Spinal cord (tissue), 9 donors: ENCODE measurements at regions not wholly inside any gene's neighbourhood (a gene's known extent, or its start where the extent isn't known, plus 50 kb on each side); places are given as distances from the start of the nearest gene placed in this dataset.
A peak's percentile ranks its signal among the peaks of the same experiment; 100 is the strongest.
"Not testable (repeated sequence)": the region's sequence is repeated elsewhere in the genome, so short reads cannot be mapped to it uniquely, and the experiment has no call there.

Experiments
- DNase-seq, 6 donors: peaks; one replicate each; pipeline versions ENCODE4 v3.0.0 to v3.0.0-alpha.2; 2013 to 2015; ENCODE audit warnings: low spot score in 6 of 6, low read depth in 4 of 6
- H3K27ac ChIP-seq: one replicate; pipeline ENCODE4 v1.5.1; 2013; ENCODE audit warnings: low read depth, low read length, control low read depth
- H3K27me3 ChIP-seq: one replicate; pipeline ENCODE4 v1.6.1; 2013; ENCODE audit warnings: low read length; ENCODE audit not compliant: control insufficient read depth, insufficient read depth
- H3K36me3 ChIP-seq: one replicate; pipeline ENCODE4 v1.6.1; 2013; ENCODE audit warnings: low read length; ENCODE audit not compliant: control insufficient read depth, insufficient read depth
- H3K4me1 ChIP-seq: one replicate; pipeline ENCODE4 v1.6.1; 2013; ENCODE audit warnings: low read length; ENCODE audit not compliant: control insufficient read depth, insufficient read depth
- H3K4me3 ChIP-seq: one replicate; pipeline ENCODE4 v1.5.1; 2013; ENCODE audit warnings: low read depth, low read length, control low read depth
- H3K9me3 ChIP-seq: one replicate; pipeline ENCODE4 v1.6.1; 2013; ENCODE audit warnings: low read length; ENCODE audit not compliant: control insufficient read depth, insufficient read depth
- WGBS: methylation state at CpG from one replicate; pipeline ENCODE4 v1.1.5; 2013; ENCODE audit warnings: missing lambda C conversion rate; ENCODE audit not compliant: insufficient coverage; 5-methylcytosine and 5-hydroxymethylcytosine counted together
- donor health status: healthy.

DNA sequence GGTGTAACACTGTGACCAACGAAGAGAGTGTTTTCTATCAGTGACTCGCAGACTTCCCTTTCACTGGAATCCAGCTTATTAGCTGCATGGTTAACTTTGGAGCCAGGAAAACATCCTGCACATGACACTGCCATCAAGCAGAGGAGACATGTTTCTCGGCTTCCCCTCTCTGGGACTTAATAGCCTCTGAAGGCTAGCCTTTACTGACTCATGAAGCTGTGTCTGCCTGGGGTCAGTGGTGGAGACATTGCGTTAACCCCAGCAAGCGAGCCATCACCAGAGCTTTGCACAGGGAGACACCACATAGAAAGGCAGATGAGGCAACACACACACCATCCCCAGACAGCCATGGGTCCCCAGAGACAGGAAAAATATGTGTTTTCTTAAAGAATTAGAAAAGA, 126.9 kb upstream of the PRICKLE1 start:
- Histone ChIP-seq H3K27ac (no peak overlapping the region), H3K36me3 (no peaks in the 10 kb centered on the region), H3K27me3 (no peaks in the 10 kb centered on the region), H3K9me3 (no peaks in the 10 kb centered on the region), H3K4me3 (no peak overlapping the region), H3K4me1 (no peaks in the 10 kb centered on the region)
- WGBS = 71% methylated on average over 2 of the region's 5 CpGs
- no peak for DNase-seq

DNA sequence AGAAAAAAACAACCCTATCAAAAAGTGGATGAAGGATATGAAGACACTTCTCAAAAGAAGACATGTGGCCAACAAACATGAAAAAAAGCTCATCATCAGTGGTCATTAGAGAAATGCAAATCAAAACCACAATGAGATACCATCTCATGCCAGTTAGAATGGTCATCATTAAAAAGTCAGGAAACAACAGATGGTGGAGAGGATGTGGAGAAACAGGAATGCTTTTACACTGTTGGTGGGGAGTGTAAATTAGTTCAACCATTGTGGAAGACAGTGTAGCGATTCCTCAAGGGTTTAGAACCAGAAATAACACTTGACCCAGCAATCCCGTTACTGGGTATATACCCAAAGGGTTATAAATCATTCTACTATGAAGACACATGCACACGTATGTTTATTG, 124.0 kb upstream of the PRICKLE1 start:
- not testable (repeated sequence) for H3K4me1 ChIP-seq, DNase-seq, H3K27ac ChIP-seq, H3K9me3 ChIP-seq, H3K27me3 ChIP-seq, H3K4me3 ChIP-seq, H3K36me3 ChIP-seq
- no CpG with 5 or more reads among the region's 3 CpGs for WGBS

DNA sequence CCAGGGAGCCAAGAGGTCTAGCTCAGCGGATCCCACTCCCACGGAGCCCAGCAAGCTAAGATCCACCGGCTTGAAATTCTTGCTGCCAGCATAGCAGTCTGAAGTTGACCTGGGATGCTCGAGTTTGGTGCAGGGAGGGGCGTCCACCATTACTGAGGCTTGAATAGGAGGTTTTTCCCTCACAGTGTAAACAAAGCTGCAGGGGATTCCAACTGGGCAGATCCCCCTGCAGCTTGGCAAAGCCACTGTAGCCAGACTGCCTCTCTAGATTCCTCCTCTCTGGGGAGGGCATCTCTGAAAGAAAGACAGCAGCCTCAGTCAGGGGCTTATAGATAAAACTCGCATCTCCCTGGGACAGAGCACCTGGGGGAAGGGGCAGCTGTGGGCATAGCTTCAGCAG, 118.8 kb upstream of the PRICKLE1 start:
- 23% methylated on average over 4 of the region's 6 CpGs for WGBS
- DNase-seq, H3K27ac ChIP-seq, H3K36me3 ChIP-seq, H3K27me3 ChIP-seq, H3K4me3 ChIP-seq, H3K9me3 ChIP-seq: not testable (repeated sequence)
- H3K4me1 ChIP-seq = peaks cover 13% of the 10 kb centered on the region

GRCh38 chr12:42707312-42708226, 118.0 kb upstream of the PRICKLE1 start:
- H3K9me3 ChIP-seq = no peaks in the 10 kb centered on the region
- no peak for DNase-seq
- H3K36me3 ChIP-seq = no peaks in the 10 kb centered on the region
- no peak overlapping the region for H3K27ac ChIP-seq
- peaks cover 13% of the 10 kb centered on the region for H3K4me1 ChIP-seq
- no peak overlapping the region for H3K4me3 ChIP-seq
- H3K27me3 ChIP-seq = no peaks in the 10 kb centered on the region
- 70% methylated on average over 9 of the region's 11 CpGs for WGBS

GRCh38 chr12:42706321-42706720, 116.8 kb upstream of the PRICKLE1 start:
- Histone ChIP-seq H3K4me1 (peaks cover 13% of the 10 kb centered on the region), H3K27me3 (no peaks in the 10 kb centered on the region), H3K36me3 (no peaks in the 10 kb centered on the region), H3K4me3 (no peak overlapping the region), H3K27ac (peak overlapping the region; percentile 11), H3K9me3 (no peaks in the 10 kb centered on the region)
- no CpG with 5 or more reads among the region's 1 CpG for WGBS
- DNase-seq = no peak

GRCh38 chr12:42705863-42706262, 116.3 kb upstream of the PRICKLE1 start:
- H3K4me3 ChIP-seq = no peak overlapping the region
- peak; percentile 17 to 89 (median 56) for DNase-seq
- peak overlapping the region; percentile 11 for H3K27ac ChIP-seq
- peaks cover 13% of the 10 kb centered on the region for H3K4me1 ChIP-seq
- H3K27me3 ChIP-seq = no peaks in the 10 kb centered on the region
- no peaks in the 10 kb centered on the region for H3K9me3 ChIP-seq
- WGBS = 8% methylated on average over 3 of the region's 4 CpGs
- H3K36me3 ChIP-seq = no peaks in the 10 kb centered on the region

GRCh38 chr12:42704810-42705401, 115.4 kb upstream of the PRICKLE1 start:
- Histone ChIP-seq H3K36me3 (no peaks in the 10 kb centered on the region), H3K27me3 (no peaks in the 10 kb centered on the region), H3K9me3 (no peaks in the 10 kb centered on the region), H3K4me1 (peaks cover 13% of the 10 kb centered on the region), H3K4me3 (no peak overlapping the region), H3K27ac (no peak overlapping the region)
- WGBS = 43% methylated on average over 1 of the region's 2 CpGs
- no peak for DNase-seq

DNA sequence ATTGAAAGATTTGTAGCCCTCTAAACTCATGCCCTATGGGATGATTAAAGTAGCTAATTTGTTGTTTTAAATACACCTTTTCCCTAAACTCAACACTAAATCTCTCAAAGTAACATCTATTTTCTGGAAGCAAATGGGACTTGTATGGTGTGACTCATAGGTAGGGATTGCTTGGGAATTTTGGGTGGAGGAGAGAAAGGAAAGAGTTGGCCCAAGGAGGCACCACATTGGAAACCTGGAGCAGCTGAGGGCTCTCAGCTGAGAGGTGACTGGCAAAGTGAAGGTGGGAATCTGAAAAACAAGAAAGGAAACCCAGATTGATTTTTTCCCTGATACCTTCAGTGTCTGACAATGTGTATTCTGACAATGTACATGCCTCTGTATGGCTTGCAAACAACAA, 114.8 kb upstream of the PRICKLE1 start:
- Histone ChIP-seq H3K27ac (no peak overlapping the region), H3K27me3 (no peaks in the 10 kb centered on the region), H3K4me3 (no peak overlapping the region), H3K9me3 (no peaks in the 10 kb centered on the region), H3K4me1 (peaks cover 13% of the 10 kb centered on the region), H3K36me3 (no peaks in the 10 kb centered on the region)
- no peak for DNase-seq

GRCh38 chr12:42701084-42701483, 111.5 kb upstream of the PRICKLE1 start:
- Histone ChIP-seq H3K9me3 (no peaks in the 10 kb centered on the region), H3K36me3 (no peaks in the 10 kb centered on the region), H3K27ac (no peak overlapping the region), H3K4me3 (no peak overlapping the region), H3K4me1 (peaks cover 4% of the 10 kb centered on the region), H3K27me3 (no peaks in the 10 kb centered on the region)
- WGBS = 78% methylated on average over 1 of the region's 3 CpGs
- DNase-seq = no peak

DNA sequence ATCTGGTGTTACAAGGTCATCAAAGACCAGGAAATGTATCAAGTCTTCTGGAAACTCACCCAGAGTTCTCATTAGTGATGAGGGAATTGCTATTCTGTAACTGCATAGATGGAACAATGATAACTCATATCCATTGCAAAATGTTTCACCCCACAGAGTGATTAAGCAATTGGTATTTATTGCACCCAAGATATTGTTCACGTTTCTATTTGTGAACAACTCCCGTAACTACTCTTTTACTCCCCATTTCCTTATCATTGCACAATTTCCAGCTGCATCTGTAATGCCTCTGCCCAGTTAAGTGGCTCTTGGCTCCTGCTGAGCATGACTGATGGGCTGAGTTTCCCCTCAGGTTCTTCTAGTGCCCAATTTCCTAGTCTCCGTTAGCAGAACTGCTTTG, 108.7 kb upstream of the PRICKLE1 start:
- Histone ChIP-seq H3K36me3 (no peaks in the 10 kb centered on the region), H3K27ac (no peak overlapping the region), H3K27me3 (no peaks in the 10 kb centered on the region), H3K4me1 (no peaks in the 10 kb centered on the region), H3K9me3 (no peaks in the 10 kb centered on the region), H3K4me3 (no peak overlapping the region)
- WGBS = 54% methylated on average over 3 of the region's 3 CpGs
- DNase-seq = peak in 1 of 6 donors; percentile 11
